B cell (primary cell): ENCODE measurements at regions not wholly inside any gene's neighbourhood (a gene's known extent, or its start where the extent isn't known, plus 50 kb on each side); places are given as distances from the start of the nearest gene placed in this dataset.
"Not testable (repeated sequence)": the region's sequence is repeated elsewhere in the genome, so short reads cannot be mapped to it uniquely, and the experiment has no call there.

ENCODE experiments used
- CTCF ChIP-seq: fragments of 200-600 bp; IDR thresholded peaks from one replicate; pipeline ENCODE4 v1.8.0; 2022; ENCODE audit warnings: antibody characterized with exemption, mild to moderate bottlenecking
- EZH2 ChIP-seq: IDR thresholded peaks from 2 replicates; pipeline ENCODE4 v1.6.1; 2012; ENCODE audit warnings: borderline replicate concordance, low read depth, mild to moderate bottlenecking, moderate library complexity, low read length; ENCODE audit not compliant: insufficient read depth, poor library complexity, severe bottlenecking

DNA sequence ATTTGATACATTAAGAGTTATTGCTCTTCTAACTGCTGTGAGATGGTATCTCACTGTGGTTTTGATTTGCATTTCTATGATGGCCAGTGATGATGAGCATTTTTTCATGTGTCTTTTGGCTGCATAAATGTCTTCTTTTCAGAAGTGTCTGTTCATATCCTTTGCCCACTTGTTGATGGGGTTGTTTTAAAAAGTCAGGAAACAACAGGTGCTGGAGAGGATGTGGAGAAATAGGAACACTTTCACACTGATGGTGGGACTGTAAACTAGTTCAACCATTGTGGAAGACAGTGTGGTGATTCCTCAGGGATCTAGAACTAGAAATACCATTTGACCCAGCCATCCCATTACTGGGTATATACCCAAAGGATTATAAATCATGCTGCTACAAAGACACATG, 63.4 kb upstream of the PDSS1 start:
- not testable (repeated sequence) for TF ChIP-seq CTCF, EZH2
